ENCODE measurements at regions not wholly inside any gene's neighbourhood (a gene's known extent, or its start where the extent isn't known, plus 50 kb on each side); places are given as distances from the start of the nearest gene placed in this dataset.

- TF ChIP-seq CTCF (IDR thresholded peaks at IDR 0.05; ENCODE audit: low read length) (no peak), EZH2 (IDR thresholded peaks at IDR 0.05; ENCODE audit: borderline replicate concordance, low read length) (no peak)
Observed at GRCh38 chr9:31983895-31984294, 400.5 kb upstream of the ACO1 start.
